HEK293T (cell line): ENCODE measurements at regions not wholly inside any gene's neighbourhood (a gene's known extent, or its start where the extent isn't known, plus 50 kb on each side); places are given as distances from the start of the nearest gene placed in this dataset.

Source experiments
- CTCF ChIA-PET: fragments of 350-600 bp; formaldehyde crosslinking; extraction: SDS; loops from one replicate; lab custom pipeline; 2021; ENCODE audit warnings: antibody characterized with exemption, inconsistent platforms; lab: Yijun Ruan, JAX
- POLR2A ChIA-PET: fragments of 350-600 bp; formaldehyde crosslinking; extraction: SDS; loops from one replicate; lab custom pipeline; 2020; ENCODE audit warnings: antibody characterized with exemption, inconsistent platforms; lab: Yijun Ruan, JAX
- DNase-seq: peaks from one replicate; pipeline ENCODE4 v3.0.0; 2012; ENCODE audit warnings: mixed read lengths; ENCODE audit errors: extremely low spot score
- ARNT ChIP-seq: fragments of 450-650 bp; IDR thresholded peaks from 2 replicates; pipeline ENCODE4 v1.6.1; 2017; ENCODE audit warnings: mild to moderate bottlenecking
- BHLHE40 ChIP-seq: fragments of 450-650 bp; IDR thresholded peaks from 2 replicates; pipeline ENCODE4 v1.6.1; 2016; ENCODE audit warnings: mild to moderate bottlenecking, moderate library complexity, borderline replicate concordance
- CTBP1 ChIP-seq: fragments of 450-650 bp; IDR thresholded peaks from 2 replicates; pipeline ENCODE4 v1.6.1; 2016; ENCODE audit warnings: borderline replicate concordance
- ELF4 ChIP-seq: fragments of 450-650 bp; IDR thresholded peaks from 2 replicates; pipeline ENCODE4 v1.6.1; 2017; ENCODE audit warnings: antibody characterized with exemption
- FOXA1 ChIP-seq: fragments of 450-650 bp; IDR thresholded peaks from 2 replicates; pipeline ENCODE4 v1.6.1; 2016; ENCODE audit warnings: mild to moderate bottlenecking
- FOXK2 ChIP-seq: fragments of 450-650 bp; IDR thresholded peaks from 2 replicates; pipeline ENCODE4 v1.6.1; 2016; ENCODE audit warnings: mild to moderate bottlenecking
- FOXM1 ChIP-seq: fragments of 450-650 bp; IDR thresholded peaks from 2 replicates; pipeline ENCODE4 v1.6.1; 2017; ENCODE audit warnings: mild to moderate bottlenecking, borderline replicate concordance
- HDGF ChIP-seq: fragments of 450-650 bp; IDR thresholded peaks from 2 replicates; pipeline ENCODE4 v1.6.1; 2017; ENCODE audit warnings: antibody characterized with exemption, borderline replicate concordance
- L3MBTL2 ChIP-seq: fragments of 450-650 bp; conservative IDR thresholded peaks from 2 replicates; pipeline ENCODE4 v1.6.1; 2016; ENCODE audit warnings: mild to moderate bottlenecking
- LEF1 ChIP-seq: fragments of 450-650 bp; IDR thresholded peaks from 2 replicates; pipeline ENCODE4 v1.6.1; 2017; ENCODE audit warnings: mild to moderate bottlenecking, borderline replicate concordance
- NFRKB ChIP-seq: fragments of 450-650 bp; IDR thresholded peaks from 2 replicates; pipeline ENCODE4 v1.6.1; 2016; ENCODE audit warnings: mild to moderate bottlenecking, moderate library complexity
- SP1 ChIP-seq: fragments of 450-650 bp; IDR thresholded peaks from 2 replicates; pipeline ENCODE4 v1.6.1; 2017
- SUZ12 ChIP-seq: fragments of 450-650 bp; IDR thresholded peaks from 2 replicates; pipeline ENCODE4 v1.6.1; 2016; ENCODE audit warnings: mild to moderate bottlenecking
- TARDBP ChIP-seq: fragments of 450-650 bp; IDR thresholded peaks from 2 replicates; pipeline ENCODE4 v1.6.1; 2016
- ZNF384 ChIP-seq: fragments of 450-650 bp; IDR thresholded peaks from 2 replicates; pipeline ENCODE4 v1.6.1; 2016
- TF ChIP-seq, protein P1 (sequence below): fragments of 450-650 bp; IDR thresholded peaks from 2 replicates; pipeline ENCODE4 v1.6.1; 2016

- no peak for TF ChIP-seq BHLHE40
- no peak for TF ChIP-seq SUZ12
- TF ChIP-seq ELF4, result no peak
- TF ChIP-seq ZNF384, result no peak
- TF ChIP-seq LEF1, result no peak
- TF ChIP-seq FOXK2, result no peak
- TF ChIP-seq NFRKB, result no peak
- no peak for TF ChIP-seq L3MBTL2
- no peak for TF ChIP-seq FOXA1
- no peak for TF ChIP-seq FOXM1
- no peak for DNase-seq
- POLR2A ChIA-PET, result no interaction called here
- CTCF ChIA-PET, result no interaction called here
Measured at GRCh38 chr12:88307961-88308360, 165.9 kb downstream of the TMTC3 start.

DNA sequence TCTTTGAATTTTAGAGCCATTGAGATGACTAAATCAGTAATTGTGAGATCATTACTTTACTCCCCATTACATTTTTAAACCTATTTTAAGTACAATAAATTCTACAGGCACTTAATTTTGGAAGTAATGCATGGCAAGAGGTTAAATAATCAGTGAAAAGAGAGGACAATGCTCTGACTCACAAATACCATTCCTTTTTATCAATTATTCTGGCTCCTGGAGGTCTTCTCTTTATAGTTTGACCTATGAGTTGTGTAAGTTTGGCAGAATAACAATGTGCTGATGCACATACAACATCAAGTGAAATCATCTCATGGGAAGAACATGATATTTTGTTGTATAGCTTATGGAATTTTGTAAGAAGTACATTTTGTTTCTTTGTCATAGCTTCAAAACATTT is 166.7 kb downstream of the TMTC3 start:
- no peak for DNase-seq
- ChIA-PET CTCF (no interaction called here), POLR2A (no interaction called here)
- TF ChIP-seq FOXM1, result no peak
- TF ChIP-seq SP1, result no peak
- TF ChIP-seq, protein P1, sequence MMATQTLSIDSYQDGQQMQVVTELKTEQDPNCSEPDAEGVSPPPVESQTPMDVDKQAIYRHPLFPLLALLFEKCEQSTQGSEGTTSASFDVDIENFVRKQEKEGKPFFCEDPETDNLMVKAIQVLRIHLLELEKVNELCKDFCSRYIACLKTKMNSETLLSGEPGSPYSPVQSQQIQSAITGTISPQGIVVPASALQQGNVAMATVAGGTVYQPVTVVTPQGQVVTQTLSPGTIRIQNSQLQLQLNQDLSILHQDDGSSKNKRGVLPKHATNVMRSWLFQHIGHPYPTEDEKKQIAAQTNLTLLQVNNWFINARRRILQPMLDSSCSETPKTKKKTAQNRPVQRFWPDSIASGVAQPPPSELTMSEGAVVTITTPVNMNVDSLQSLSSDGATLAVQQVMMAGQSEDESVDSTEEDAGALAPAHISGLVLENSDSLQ, result no peak

DNA sequence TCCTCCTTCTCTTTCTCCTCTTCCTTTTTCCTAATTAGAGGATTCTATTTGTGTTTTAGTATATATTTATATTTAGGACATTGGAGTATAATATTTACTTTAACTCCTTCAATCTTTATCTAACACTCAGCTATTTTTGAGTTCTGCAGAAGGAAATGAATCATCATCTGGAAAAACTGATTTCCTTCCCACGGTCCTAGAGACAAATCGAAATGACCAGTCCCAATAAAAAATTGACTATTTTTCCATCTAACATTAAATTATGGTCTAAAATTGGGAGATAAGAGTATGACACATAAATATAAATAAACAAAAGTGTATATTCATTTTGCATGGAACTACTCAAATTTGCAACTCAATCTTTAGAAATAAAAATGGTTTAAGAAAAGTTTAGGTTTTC is 167.4 kb downstream of the TMTC3 start:
- POLR2A ChIA-PET, result no interaction called here
- no peak for DNase-seq
- TF ChIP-seq ZNF384 (no peak), BHLHE40 (no peak), TARDBP (no peak), ARNT (no peak), SUZ12 (no peak)
- CTCF ChIA-PET, result interaction anchor here (0.7 kb wide), 1 partner anchor 1431 kb away, joined by 3 read pairs; no protein-coding TSS in a partner anchor

DNA sequence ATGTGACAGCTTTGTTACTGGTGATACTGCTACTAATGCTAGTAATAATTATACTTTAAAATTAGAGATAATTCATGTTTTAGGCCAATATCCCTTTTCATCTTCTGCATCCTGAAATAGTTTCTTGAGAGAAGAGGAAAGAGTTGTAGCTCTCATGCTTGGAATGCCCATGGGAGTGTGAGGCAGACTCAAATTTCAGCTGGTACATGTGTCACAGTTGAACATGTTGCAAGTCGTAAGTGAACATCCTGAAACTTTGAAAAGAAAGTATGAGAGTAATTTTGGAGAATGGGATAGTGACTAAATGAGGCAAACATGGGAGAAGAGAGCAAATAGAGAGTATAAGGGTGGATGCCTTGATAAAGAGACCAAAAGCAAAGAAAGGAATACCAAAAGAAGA is 168.0 kb downstream of the TMTC3 start:
- DNase-seq, result no peak
- TF ChIP-seq L3MBTL2 (no peak), LEF1 (no peak), SP1 (no peak), FOXA1 (no peak), FOXM1 (no peak), BHLHE40 (no peak), SUZ12 (no peak), NFRKB (no peak), TARDBP (no peak), HDGF (no peak), FOXK2 (no peak), CTBP1 (no peak), ARNT (no peak), ZNF384 (no peak)
- TF ChIP-seq, protein P1, result no peak
- POLR2A ChIA-PET, result no interaction called here
- CTCF ChIA-PET, result no interaction called here

DNA sequence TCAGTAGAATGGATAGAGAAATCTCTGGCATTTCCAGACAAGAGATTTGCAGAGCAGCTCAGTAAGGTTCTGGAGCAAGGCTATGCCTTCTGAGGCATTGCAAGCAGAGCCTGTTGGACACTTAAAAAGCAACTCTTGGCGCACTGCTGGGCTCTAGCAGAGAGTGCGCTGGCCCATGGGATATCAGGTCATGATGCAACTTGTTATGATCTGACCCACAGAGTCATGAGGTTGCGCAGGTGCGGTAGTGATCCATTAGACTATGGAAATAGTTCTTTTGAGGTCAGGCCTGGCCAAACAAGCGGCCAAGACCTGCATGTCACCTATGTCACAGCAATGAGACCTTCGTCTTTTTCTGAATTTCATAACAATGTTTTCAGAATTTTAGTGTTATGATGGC is 168.6 kb downstream of the TMTC3 start:
- ChIA-PET CTCF (no interaction called here), POLR2A (no interaction called here)

GRCh38 chr12:88313554-88313953 is 171.4 kb downstream of the TMTC3 start:
- no peak for DNase-seq
- ChIA-PET POLR2A (no interaction called here), CTCF (no interaction called here)
- TF ChIP-seq LEF1 (no peak), NFRKB (no peak), ARNT (no peak), ELF4 (no peak), FOXK2 (no peak), FOXA1 (no peak), TARDBP (no peak), ZNF384 (no peak)
- TF ChIP-seq, protein P1, result no peak

More for the DNA sequence above, 168.6 kb downstream of the TMTC3 start:
- no peak for DNase-seq
- TF ChIP-seq ARNT (no peak), FOXM1 (no peak), FOXA1 (no peak), TARDBP (no peak)
- TF ChIP-seq, protein P1, result no peak

DNA sequence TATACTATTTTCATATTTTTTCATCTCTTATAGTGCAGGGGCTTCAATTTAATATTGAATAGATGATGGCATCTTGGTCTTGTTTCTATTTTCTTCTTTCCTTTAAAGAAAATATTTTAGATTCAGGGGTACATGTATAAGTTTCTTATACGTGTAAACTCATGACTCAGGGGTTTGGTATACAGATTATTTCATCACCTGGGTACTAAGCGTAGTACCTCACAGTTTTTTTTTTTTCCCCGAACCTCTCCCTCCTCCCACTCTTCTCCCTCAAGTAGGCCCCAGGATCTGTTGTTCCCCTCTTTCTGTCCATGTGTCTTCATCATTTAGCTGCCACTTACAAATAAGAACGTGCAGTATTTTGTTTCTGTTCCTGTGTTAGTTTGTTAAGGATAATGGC is 172.6 kb downstream of the TMTC3 start:
- POLR2A ChIA-PET, result no interaction called here
- TF ChIP-seq NFRKB (no peak), FOXK2 (no peak), L3MBTL2 (no peak), ZNF384 (no peak), ELF4 (no peak), LEF1 (no peak), HDGF (no peak), BHLHE40 (no peak), SP1 (no peak)

More for the DNA sequence above, 172.6 kb downstream of the TMTC3 start:
- CTCF ChIA-PET, result no interaction called here
- DNase-seq, result no peak
